Activated CD4-positive, CD25-positive, alpha-beta regulatory T cell treated with anti-CD3 and anti-CD28 coated beads, Interleukin-2, amount 50 U/mL, for 24 hours (primary cell): ENCODE measurements at regions not wholly inside any gene's neighbourhood (a gene's known extent, or its start where the extent isn't known, plus 50 kb on each side); places are given as distances from the start of the nearest gene placed in this dataset.

Experiments
- ATAC-seq, 2 donors: fragments of 150-1000 bp; cut with Tn5 transposase; one replicate each; pipeline ENCODE4 v1.10.0; 2021; ENCODE audit warnings: mild to moderate bottlenecking in 1 of 2, moderate library complexity in 1 of 2

DNA sequence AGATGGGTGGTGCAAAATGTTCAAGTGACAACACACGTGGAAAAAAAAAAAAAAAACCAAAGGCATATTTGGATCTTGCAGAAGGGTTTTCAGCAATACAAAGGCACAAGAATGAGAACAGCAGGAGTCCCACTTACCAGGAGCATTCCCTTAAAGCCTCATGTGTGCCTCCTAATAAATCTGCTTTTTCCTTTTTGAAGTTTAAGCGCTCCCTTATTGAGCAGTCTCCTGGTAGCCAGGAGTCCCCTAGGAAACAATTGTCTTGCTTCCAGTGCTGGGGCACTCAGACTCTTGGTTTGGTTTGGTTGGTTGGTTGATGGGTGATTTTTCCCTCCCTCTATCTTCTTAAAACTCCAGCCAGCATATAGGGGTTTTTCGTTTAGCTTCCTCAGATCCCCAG, 321.8 kb upstream of the NFE2L3 start:
- ATAC-seq: no peak

- no peak for ATAC-seq
Observed at GRCh38 chr7:25831062-25831691, 320.8 kb upstream of the NFE2L3 start.

- no peak for ATAC-seq
Observed at GRCh38 chr7:25831831-25832411, 320.1 kb upstream of the NFE2L3 start.

DNA sequence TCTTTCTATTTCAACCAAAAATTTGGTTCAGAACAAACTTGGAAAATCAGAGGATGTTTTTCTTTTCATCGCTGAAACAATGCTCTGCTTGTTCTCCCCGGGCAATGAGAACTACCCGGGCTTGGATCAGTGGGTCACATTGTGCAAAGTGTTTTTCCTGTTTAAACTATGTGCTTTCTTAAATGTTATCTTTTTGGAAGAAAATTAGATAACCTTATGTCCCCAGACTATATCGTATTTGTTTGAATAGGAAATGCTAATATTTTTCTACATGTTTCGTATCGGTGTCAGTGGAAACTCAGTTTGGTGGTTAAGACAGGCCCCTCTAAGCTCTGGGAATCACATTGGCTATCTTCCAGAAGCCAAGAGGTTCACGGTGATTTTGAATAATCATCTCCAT, 319.5 kb upstream of the NFE2L3 start:
- ATAC-seq: no peak

- no peak for ATAC-seq
Observed at GRCh38 chr7:25832929-25833328, 319.1 kb upstream of the NFE2L3 start.

DNA sequence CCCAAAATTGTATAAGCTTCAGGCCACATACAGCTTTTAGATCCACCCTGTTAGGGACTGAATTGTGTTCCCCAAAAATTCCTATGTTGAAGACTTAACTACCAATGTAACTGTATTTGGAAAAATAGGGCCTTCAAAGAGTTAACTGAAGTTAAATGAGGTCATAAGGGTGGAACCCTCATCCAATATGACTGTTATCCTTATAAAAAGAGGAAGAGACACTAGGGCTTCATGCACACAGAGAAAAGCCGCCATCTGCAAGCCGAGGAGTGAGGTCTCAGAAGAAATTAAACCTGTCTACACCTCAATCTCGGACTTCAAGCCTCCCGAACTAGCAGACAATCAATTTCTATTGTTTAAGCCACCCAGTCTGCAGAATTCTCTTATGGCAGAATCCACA, 317.9 kb upstream of the NFE2L3 start:
- no peak for ATAC-seq

GRCh38 chr7:25835197-25835596, 316.8 kb upstream of the NFE2L3 start:
- ATAC-seq: no peak

GRCh38 chr7:25839084-25839769, 312.8 kb upstream of the NFE2L3 start:
- ATAC-seq: no peak

DNA sequence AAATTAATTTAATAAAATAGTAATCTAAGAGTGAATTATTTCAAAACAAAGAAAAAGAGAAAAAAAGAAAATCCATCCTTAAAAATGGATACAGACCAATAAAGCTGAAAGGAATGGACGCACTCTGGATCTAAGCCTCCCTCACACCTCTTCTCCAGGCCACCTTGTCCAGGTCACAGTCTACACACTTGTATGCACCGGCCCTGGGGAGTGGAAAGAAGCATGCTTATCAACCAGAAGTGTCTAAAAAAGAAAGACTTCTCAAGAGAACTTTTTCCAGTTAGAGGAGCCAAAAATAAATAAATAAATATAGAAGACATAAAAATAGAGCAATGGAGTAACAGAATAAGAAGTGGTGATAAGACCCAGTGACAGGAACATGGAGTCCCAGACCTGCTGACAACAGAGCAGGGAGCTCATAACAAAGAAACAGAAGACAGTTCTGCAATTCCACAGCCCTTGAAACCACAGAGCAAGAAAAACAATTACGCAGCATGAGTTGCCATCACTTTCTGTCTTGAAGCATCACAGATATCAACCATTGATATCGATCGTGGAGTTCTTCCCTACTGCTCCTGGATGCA, 311.7 kb upstream of the NFE2L3 start:
- ATAC-seq: no peak

DNA sequence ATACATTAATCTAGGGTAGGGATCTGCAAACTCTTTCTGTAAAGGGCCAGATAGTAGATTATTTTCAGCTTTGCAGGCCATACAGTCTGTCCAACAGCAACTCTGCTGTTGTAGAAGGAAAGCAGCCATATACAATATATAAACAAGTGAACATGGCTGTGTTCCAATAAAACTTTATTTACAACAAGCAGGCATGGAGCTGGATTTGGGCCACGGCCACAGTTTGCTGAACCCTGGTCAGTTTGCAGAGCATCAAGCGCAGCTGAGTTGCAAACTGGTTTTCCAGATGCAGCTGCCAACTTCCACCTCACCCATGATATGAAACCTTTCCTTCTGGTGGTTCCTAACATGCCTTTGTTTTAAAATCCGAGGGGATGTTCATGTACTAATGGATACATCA, 310.4 kb upstream of the NFE2L3 start:
- ATAC-seq: no peak

- no peak for ATAC-seq
Observed at GRCh38 chr7:25842201-25842733, 309.7 kb upstream of the NFE2L3 start.

- no peak for ATAC-seq
Observed at GRCh38 chr7:25843467-25843866, 308.5 kb upstream of the NFE2L3 start.

DNA sequence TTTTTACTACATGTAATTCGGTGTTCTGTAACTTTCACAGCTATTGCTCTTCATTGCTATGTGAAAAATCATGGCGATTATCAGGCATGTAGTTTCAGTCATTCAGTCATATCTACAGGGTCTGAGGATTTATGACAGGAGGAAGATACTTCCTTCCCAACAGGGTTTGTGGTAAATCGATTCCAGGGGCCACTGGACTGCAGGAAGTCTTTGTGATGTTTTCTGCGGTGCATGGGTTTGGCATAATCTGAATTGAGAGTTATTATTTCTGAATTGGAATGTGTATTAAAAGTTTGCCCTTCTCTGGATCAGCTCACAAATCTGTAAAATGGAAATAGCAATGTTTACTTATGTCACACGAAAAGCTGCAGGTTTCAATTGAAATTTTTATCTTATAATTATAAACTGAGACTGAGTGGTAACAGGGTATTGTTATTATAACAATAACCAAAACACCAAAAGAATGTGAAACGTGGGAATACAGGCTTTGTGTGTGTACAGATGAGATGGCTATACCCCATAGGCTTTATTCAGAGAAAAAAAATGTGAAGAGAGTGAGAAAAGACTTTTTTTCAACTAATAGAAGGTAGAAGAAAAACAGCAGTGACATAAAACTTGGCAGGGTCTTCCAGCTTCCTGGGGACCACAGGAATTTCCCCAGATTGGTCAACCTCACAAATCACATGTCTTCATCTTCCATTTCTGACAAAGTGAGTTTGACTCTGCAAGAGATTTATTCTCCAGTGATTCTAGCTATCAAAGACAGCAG, 307.7 kb upstream of the NFE2L3 start:
- ATAC-seq: no peak

- no peak for ATAC-seq
Observed at GRCh38 chr7:25845464-25845863, 306.5 kb upstream of the NFE2L3 start.

DNA sequence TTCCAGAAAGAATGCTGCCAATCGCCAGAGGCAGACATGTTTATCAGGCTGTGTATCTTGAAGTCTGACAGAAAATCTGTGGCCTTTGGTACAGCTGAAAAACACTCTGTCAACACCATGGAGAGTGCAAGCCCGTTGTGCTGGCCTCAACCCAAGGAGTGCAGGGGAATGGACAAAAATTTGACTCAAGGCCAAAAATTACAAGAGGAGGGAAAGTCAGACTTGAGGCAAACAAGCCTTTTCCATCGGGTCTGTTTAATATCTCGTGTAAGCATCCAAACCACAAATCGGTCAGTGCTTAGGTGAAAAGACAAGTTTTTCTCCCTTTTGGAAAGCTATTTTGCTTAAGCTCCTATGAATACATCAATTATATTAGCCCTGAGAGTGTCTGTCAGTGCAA, 305.3 kb upstream of the NFE2L3 start:
- ATAC-seq: no peak

DNA sequence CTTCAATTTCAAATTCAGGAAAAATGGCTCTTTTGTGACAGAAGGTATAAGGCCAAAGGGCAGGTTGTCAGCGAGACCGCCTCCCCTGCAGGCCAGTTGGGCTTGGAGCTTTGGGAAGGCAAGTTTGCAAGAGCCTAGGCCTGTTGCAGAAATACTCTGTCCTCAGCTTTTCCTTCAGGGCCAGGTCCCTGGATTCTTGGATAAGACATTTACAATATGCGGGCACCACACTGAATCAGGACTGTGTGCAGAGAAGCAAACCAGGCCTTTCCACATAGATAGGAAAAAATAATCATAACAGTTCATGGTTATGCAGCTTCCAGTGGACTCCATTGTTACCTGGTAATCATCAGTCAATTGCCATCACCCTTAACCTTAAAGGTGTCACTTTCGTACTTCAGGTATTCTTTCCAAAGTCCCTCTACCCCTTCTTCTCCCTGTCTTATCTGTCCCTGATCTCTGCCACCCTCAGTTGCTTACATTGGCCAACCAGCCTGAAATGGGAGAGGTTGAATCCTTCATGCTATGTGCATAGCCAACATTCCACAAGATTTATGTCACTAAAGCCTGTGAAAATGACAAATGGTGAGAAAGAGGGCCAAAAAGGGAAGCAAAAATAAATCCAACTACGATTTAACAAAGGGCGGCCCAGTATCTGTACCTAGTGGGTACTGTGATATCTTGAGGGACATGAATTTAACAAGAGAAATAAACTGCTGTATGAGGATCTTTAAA, 304.5 kb upstream of the NFE2L3 start:
- ATAC-seq: no peak

GRCh38 chr7:25849500-25850184, 302.4 kb upstream of the NFE2L3 start:
- ATAC-seq: no peak

DNA sequence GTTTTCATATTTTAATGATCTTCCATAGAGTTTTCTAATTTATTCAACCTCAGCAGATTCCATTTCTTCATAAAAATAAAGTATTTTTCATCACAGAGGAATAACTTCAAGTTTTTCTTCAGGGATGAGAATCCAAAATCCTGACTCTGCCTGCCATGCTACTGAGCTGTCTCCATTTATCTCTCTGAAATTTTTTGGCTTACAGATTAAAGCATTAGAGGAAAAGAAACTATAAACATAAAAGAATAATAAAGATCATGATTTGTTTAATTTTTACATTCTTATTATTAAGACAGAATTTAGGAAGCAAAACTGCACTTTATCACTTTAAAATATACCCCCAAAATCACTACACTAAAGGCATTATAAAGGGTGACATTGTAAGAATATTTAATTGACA, 301.8 kb upstream of the NFE2L3 start:
- no peak for ATAC-seq

- no peak for ATAC-seq
Observed at GRCh38 chr7:25850735-25851134, 301.3 kb upstream of the NFE2L3 start.

DNA sequence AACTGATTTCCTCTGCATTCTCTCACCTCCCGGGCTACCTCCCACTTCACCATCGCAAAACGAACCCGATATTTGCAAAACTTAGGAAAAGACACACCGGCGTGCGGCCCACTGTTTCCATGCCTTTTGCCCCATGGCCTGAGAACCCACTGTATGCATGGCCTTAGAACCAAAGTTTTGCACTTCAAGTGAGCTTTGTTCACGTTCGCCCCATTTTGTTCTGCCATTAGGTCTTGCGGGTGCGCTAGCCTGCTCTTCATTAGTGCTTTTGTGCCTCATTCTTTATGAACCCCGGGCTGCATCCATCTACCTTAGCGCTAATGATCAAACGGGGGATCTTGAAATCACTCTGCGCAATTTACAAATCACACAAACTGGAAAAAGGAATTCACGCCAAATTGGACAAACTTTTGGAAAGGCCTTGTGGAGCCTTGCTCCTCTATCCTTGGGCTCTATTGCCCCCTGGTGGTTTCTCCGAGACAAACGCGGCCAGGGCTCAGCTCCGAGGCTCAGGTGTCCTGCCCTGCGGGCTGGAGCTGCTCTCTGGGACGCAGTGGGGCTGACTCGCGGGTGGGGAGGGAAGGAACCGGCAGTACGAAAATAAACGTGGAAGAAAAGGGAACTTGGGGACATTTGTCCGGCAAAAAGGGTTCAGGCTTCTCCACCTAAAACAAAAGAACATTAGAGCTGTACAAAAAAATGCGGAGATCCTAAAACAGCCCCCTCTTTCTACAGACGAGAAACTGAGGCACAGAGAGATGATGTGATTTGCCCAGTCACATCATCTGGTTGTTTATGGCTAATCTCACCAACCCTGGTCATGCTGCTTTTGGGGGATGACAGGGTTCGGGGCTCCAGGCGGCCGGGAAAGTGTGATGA, 300.4 kb upstream of the NFE2L3 start:
- ATAC-seq: peak in 1 of 2 donors; percentile 51
